DND-41 (cell line): ENCODE measurements at regions not wholly inside any gene's neighbourhood (a gene's known extent, or its start where the extent isn't known, plus 50 kb on each side); places are given as distances from the start of the nearest gene placed in this dataset.

ENCODE experiments used
- ATAC-seq: fragments of 200-7000 bp; cut with Tn5 transposase; 3 replicates; pipeline ENCODE4 v1.9.1; 2021; ENCODE audit warnings: low read depth; ENCODE audit not compliant: insufficient read depth
- DNase-seq: peaks from one replicate; pipeline ENCODE4 v3.0.0-alpha.2; 2020
- H2AFZ ChIP-seq: 2 replicates; pipeline ENCODE4 v1.6.0; 2012; ENCODE audit warnings: low read depth, low read length
- H3K27ac ChIP-seq: 2 replicates; pipeline ENCODE4 v1.5.1; 2012; ENCODE audit warnings: low read length, inconsistent platforms
- H3K27me3 ChIP-seq: fragments of 200-600 bp; sonication (generic); 2 replicates; pipeline ENCODE4 v1.6.0; 2012; ENCODE audit warnings: low read length, mild to moderate bottlenecking, inconsistent platforms; ENCODE audit not compliant: insufficient read depth, poor library complexity
- H3K36me3 ChIP-seq: 2 replicates; pipeline ENCODE4 v1.5.1; 2012; ENCODE audit warnings: low read length, inconsistent platforms; ENCODE audit not compliant: insufficient read depth
- H3K4me1 ChIP-seq: 2 replicates; pipeline ENCODE4 v1.5.1; 2012; ENCODE audit warnings: mild to moderate bottlenecking, low read length; ENCODE audit not compliant: insufficient read depth
- H3K4me2 ChIP-seq: 2 replicates; pipeline ENCODE4 v1.6.0; 2012; ENCODE audit warnings: mild to moderate bottlenecking, moderate library complexity, low read length, inconsistent platforms; ENCODE audit not compliant: insufficient read depth
- H3K4me3 ChIP-seq, 2 experiments: fragments of 200-600 bp in 1 of 2; shearing (Covaris generic) in 1 of 2; 2 replicates each; pipeline ENCODE4 v1.5.1; 2012 to 2016; ENCODE audit warnings: inconsistent platforms in 2 of 2, low read length in 2 of 2, mild to moderate bottlenecking in 2 of 2, low read depth in 1 of 2, moderate library complexity in 1 of 2
- H3K79me2 ChIP-seq: 2 replicates; pipeline ENCODE4 v1.6.0; 2012; ENCODE audit warnings: low read length, inconsistent platforms; ENCODE audit not compliant: insufficient read depth
- H3K9ac ChIP-seq: 2 replicates; pipeline ENCODE4 v1.6.0; 2012; ENCODE audit warnings: low read depth, mild to moderate bottlenecking, inconsistent platforms, low read length, moderate library complexity
- H3K9me3 ChIP-seq: 2 replicates; pipeline ENCODE4 v1.5.1; 2012; ENCODE audit warnings: low read length, moderate library complexity, mild to moderate bottlenecking, inconsistent platforms; ENCODE audit not compliant: insufficient read depth, severe bottlenecking
- H4K20me1 ChIP-seq: 2 replicates; pipeline ENCODE4 v1.6.0; 2012; ENCODE audit warnings: low read length; ENCODE audit not compliant: insufficient read depth
- CTCF ChIP-seq: IDR thresholded peaks from 2 replicates; pipeline ENCODE4 v1.5.1; 2012; ENCODE audit warnings: borderline replicate concordance, low read length, moderate library complexity, mild to moderate bottlenecking; ENCODE audit not compliant: poor library complexity, severe bottlenecking; ENCODE audit errors: extremely low read depth
- EZH2 ChIP-seq: IDR thresholded peaks from 3 replicates; pipeline ENCODE4 v1.6.1; 2012; ENCODE audit warnings: borderline replicate concordance, low read depth, mild to moderate bottlenecking, moderate library complexity, low read length, inconsistent platforms; ENCODE audit not compliant: severe bottlenecking

DNA sequence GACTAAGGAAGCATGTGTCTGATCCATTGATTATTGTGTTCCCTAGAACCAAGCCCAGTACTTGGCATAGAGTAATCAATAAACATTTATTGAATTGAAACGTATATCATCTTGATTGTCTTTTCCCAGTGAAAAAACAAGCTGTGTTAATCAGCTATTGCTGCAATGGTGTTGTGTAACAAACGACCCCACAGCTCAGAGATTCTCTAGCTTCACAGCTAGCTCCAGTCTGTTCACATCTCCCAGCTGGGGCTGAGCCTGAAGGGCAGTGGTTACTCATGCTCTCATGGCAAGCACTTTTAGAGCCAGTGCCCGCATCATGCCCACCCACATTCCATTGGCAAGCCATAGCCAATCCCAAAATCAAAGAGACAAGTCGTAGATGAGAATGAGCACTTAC lies 237.4 kb upstream of the RAB4A start:
- no peak overlapping the region for H2AFZ ChIP-seq
- no peak for ATAC-seq
- peaks cover 12% of the 10 kb centered on the region for H3K27me3 ChIP-seq
- DNase-seq, result no peak
- no peaks in the 10 kb centered on the region for H3K9me3 ChIP-seq
- H3K4me1 ChIP-seq, result peaks cover 2% of the 10 kb centered on the region
- no peak for TF ChIP-seq CTCF
- TF ChIP-seq EZH2, result no peak
- H3K36me3 ChIP-seq, result no peaks in the 10 kb centered on the region
- H3K9ac ChIP-seq, result no peak overlapping the region
- no peak overlapping the region for H3K4me2 ChIP-seq
- no peak overlapping the region for H3K27ac ChIP-seq
- H3K4me3 ChIP-seq, result no peak overlapping the region
- H4K20me1 ChIP-seq, result no peaks in the 10 kb centered on the region
- no peaks in the 10 kb centered on the region for H3K79me2 ChIP-seq

- Histone ChIP-seq H2AFZ (no peak overlapping the region), H3K9ac (no peak overlapping the region), H3K27ac (no peak overlapping the region), H3K79me2 (no peaks in the 10 kb centered on the region), H3K4me1 (no peaks in the 10 kb centered on the region), H3K9me3 (no peaks in the 10 kb centered on the region), H3K4me3 (no peak overlapping the region), H3K27me3 (peaks cover 12% of the 10 kb centered on the region), H3K4me2 (no peak overlapping the region), H4K20me1 (no peaks in the 10 kb centered on the region), H3K36me3 (no peaks in the 10 kb centered on the region)
- ATAC-seq, result no peak
- no peak for TF ChIP-seq EZH2
- no peak for TF ChIP-seq CTCF
- no peak for DNase-seq
Observed at GRCh38 chr1:229034342-229034741, 236.6 kb upstream of the RAB4A start.

DNA sequence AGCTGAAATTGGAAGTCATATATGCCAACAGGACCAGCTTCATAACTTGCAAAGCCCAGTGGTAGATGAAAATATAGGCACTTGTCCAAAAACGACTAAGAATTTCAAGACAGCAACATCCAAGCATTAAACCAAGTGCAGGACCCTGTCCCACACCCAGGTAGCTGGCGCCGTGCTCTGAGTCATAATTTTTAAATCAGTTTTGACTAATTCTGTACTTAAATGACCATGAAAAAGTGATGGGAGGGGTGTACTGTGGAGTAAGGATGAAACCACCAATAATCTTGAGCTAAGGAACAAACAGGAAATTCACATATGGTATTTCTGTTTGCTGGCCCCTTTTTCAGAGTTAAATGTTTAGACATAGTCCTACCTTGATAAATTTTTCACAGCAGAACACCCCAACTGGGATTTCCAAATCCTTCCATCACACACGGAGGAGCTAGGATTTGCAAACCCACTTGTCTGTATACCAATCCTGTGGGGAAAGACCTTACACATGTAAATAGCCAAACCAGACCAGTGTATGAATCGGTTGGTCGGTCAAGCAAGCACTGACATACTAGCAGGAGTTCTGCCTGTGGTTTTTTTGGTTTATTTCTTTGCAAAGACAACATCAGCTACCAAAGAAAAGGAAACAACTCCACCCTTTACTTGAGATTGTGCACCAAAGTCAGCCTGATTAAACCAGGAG lies 235.7 kb upstream of the RAB4A start:
- H4K20me1 ChIP-seq, result no peaks in the 10 kb centered on the region
- no peak for ATAC-seq
- no peak overlapping the region for H3K27ac ChIP-seq
- no peak overlapping the region for H3K9ac ChIP-seq
- H3K36me3 ChIP-seq, result no peaks in the 10 kb centered on the region
- H2AFZ ChIP-seq, result no peak overlapping the region
- H3K4me1 ChIP-seq, result no peaks in the 10 kb centered on the region
- no peaks in the 10 kb centered on the region for H3K79me2 ChIP-seq
- no peak overlapping the region for H3K4me3 ChIP-seq
- H3K4me2 ChIP-seq, result no peak overlapping the region
- H3K9me3 ChIP-seq, result no peaks in the 10 kb centered on the region
- peaks cover 12% of the 10 kb centered on the region for H3K27me3 ChIP-seq
- TF ChIP-seq EZH2, result no peak
- TF ChIP-seq CTCF, result no peak
- no peak for DNase-seq

DNA sequence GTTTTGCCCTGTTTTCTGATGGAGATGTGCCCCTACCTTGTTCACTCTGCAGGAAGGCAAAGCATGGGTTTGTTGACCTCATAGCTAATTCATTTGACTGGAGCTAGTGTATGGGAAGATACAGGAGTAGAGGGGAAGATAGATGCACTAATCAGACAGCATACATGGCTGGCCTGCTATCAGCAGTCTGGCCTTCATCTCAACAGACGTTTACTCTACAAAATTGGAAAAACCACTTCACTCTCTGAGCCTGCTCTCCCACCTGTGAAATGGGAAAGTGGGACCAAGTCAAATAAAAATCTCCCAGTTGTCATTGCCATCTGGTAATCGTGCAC lies 235.2 kb upstream of the RAB4A start:
- Histone ChIP-seq H3K4me3 (no peak overlapping the region), H3K4me2 (no peak overlapping the region)
- no peak for ATAC-seq

More for the DNA sequence above, 235.2 kb upstream of the RAB4A start:
- no peaks in the 10 kb centered on the region for H3K79me2 ChIP-seq
- no peaks in the 10 kb centered on the region for H4K20me1 ChIP-seq
- H3K4me1 ChIP-seq, result no peaks in the 10 kb centered on the region
- DNase-seq, result no peak
- H3K27ac ChIP-seq, result no peak overlapping the region
- peaks cover 12% of the 10 kb centered on the region for H3K27me3 ChIP-seq
- H2AFZ ChIP-seq, result no peak overlapping the region
- H3K9me3 ChIP-seq, result no peaks in the 10 kb centered on the region
- H3K9ac ChIP-seq, result no peak overlapping the region
- TF ChIP-seq EZH2, result no peak
- TF ChIP-seq CTCF, result no peak
- no peaks in the 10 kb centered on the region for H3K36me3 ChIP-seq
